ENCODE measurements at regions not wholly inside any gene's neighbourhood (a gene's known extent, or its start where the extent isn't known, plus 50 kb on each side); places are given as distances from the start of the nearest gene placed in this dataset.

DNA sequence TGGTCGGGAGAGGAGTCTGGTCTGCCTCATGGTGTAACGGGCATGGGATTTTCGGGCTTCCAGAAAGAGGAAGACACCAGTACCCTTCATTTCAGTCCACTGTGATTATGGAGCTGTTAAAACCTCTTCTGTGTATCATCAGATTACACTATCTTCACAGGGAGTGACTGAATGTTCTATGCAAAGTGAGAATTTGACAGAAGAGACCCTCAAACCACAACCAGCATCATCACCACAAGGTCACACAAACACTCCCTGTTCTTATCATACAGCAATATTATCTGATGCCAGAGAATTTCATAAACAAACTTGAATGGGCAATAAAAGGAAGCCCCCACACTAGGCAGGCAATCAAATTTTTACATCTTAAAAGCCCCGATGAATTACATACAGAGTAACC, 164.2 kb downstream of the PDGFRA start (continued):
- TF ChIP-seq FOXJ3 (CRISPR knock-in tag; IDR thresholded peaks at IDR 0.05) (no peak), POLR2AphosphoS5 (IDR thresholded peaks at IDR 0.05; ENCODE audit: low read depth, low read length) (no peak), FOXM1 (IDR thresholded peaks at IDR 0.05; ENCODE audit: low read depth) (no peak), SMC3 (IDR thresholded peaks at IDR 0.05; ENCODE audit: low read depth, low read length) (no peak), RAD21 (IDR thresholded peaks at IDR 0.05; ENCODE audit: low read length) (no peak), TCF12 (IDR thresholded peaks at IDR 0.05) (no peak), NRF1 (IDR thresholded peaks at IDR 0.05; ENCODE audit: low read depth, low read length) (no peak), EZH2phosphoT487 (IDR thresholded peaks at IDR 0.05; ENCODE audit: borderline replicate concordance, low read depth) (no peak)
- TF ChIP-seq, protein P1, sequence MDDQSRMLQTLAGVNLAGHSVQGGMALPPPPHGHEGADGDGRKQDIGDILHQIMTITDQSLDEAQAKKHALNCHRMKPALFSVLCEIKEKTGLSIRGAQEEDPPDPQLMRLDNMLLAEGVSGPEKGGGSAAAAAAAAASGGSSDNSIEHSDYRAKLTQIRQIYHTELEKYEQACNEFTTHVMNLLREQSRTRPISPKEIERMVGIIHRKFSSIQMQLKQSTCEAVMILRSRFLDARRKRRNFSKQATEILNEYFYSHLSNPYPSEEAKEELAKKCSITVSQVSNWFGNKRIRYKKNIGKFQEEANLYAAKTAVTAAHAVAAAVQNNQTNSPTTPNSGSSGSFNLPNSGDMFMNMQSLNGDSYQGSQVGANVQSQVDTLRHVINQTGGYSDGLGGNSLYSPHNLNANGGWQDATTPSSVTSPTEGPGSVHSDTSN (IDR thresholded peaks at IDR 0.05), result no peak

DNA sequence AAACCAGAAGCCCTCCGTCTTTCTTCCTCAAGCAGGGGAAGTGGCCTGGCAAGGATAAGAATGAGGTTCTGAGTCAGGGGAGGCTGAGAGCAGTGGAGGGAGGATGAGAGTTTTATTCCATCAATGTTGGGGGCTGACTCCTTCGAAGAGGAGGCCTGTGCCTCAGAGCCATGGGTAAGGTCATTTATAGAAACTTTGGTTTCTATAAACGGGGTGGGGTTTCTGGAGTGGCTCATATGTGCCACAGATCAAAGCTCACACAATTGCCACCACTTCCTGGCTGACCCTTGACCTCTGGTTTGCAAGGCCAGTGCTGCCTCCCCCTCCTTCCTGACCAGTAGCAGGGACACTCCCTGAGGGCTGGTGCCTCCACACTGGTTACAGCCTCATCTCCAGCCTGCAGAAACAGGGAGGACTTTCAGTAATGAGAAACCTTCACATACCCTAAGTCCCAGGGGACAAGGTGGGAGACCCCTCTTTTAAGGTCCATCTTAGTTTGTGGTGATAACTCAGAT, 166.0 kb downstream of the PDGFRA start:
- no peaks in the 10 kb centered on the region for H4K20me1 ChIP-seq (ENCODE audit: insufficient read depth)
- H3K36me3 ChIP-seq (replicated peaks in 1 of 2; ENCODE audit: control insufficient read depth in 1 of 2, insufficient read depth in 2 of 2, low read length in 1 of 2), result no peaks in the 10 kb centered on the region
- H3F3A ChIP-seq (replicated peaks; ENCODE audit: insufficient read depth), result no peaks in the 10 kb centered on the region
- H3K9ac ChIP-seq, result no peak overlapping the region
- H3K27me3 ChIP-seq (ENCODE audit: insufficient read depth), result no peaks in the 10 kb centered on the region; the same call in 1 of the 2 replicates
- ChIA-PET POLR2A (no interaction called here), CTCF (interaction anchor here (0.6 to 1.4 kb wide), 3 partner anchors 10 to 644 kb away, joined by 3 to 5 read pairs (median 3); no protein-coding TSS in a partner anchor)
- WGBS (ENCODE audit: low lambda C conversion rate), result 23% methylated on average over 3 of the region's 3 CpGs
- H3K27ac ChIP-seq (ENCODE audit: low read depth in 2 of 2, low read length in 1 of 2), result no peak overlapping the region
- no peaks in the 10 kb centered on the region for H3K9me2 ChIP-seq
- no peak overlapping the region for H2AFZ ChIP-seq (ENCODE audit: low read depth)
- no peak for DNase-seq
- no peak overlapping the region for H3K4me3 ChIP-seq (ENCODE audit: low read depth in 2 of 2, low read length in 1 of 2)
- H3K79me2 ChIP-seq (ENCODE audit: insufficient read depth), result no peaks in the 10 kb centered on the region
- no peaks in the 10 kb centered on the region for H3K9me3 ChIP-seq
- no peak overlapping the region for H3K4me2 ChIP-seq
- TF ChIP-seq RCOR1 (IDR thresholded peaks at IDR 0.05; ENCODE audit: low read length) (no peak), JUND (IDR thresholded peaks at IDR 0.05) (no peak), GATA2 (CRISPR knock-in tag; IDR thresholded peaks at IDR 0.05) (no peak), TEAD4 (IDR thresholded peaks at IDR 0.05; ENCODE audit: borderline replicate concordance, insufficient read depth) (no peak), EZH2phosphoT487 (IDR thresholded peaks at IDR 0.05; ENCODE audit: borderline replicate concordance, low read depth) (no peak), TAF1 (IDR thresholded peaks at IDR 0.05; ENCODE audit: borderline replicate concordance, low read depth, low read length) (no peak), CHD2 (IDR thresholded peaks at IDR 0.05; ENCODE audit: low read length, partially characterized antibody) (no peak), SMC3 (IDR thresholded peaks at IDR 0.05; ENCODE audit: low read depth, low read length) (no peak), GABPA (IDR thresholded peaks at IDR 0.05; ENCODE audit: low read depth) (no peak), SIN3A (IDR thresholded peaks at IDR 0.05; ENCODE audit: borderline replicate concordance, low read depth, low read length) (no peak)
- TF ChIP-seq, protein P2, sequence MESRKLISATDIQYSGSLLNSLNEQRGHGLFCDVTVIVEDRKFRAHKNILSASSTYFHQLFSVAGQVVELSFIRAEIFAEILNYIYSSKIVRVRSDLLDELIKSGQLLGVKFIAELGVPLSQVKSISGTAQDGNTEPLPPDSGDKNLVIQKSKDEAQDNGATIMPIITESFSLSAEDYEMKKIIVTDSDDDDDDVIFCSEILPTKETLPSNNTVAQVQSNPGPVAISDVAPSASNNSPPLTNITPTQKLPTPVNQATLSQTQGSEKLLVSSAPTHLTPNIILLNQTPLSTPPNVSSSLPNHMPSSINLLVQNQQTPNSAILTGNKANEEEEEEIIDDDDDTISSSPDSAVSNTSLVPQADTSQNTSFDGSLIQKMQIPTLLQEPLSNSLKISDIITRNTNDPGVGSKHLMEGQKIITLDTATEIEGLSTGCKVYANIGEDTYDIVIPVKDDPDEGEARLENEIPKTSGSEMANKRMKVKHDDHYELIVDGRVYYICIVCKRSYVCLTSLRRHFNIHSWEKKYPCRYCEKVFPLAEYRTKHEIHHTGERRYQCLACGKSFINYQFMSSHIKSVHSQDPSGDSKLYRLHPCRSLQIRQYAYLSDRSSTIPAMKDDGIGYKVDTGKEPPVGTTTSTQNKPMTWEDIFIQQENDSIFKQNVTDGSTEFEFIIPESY (IDR thresholded peaks at IDR 0.05; ENCODE audit: borderline replicate concordance, low read depth), result no peak
- TF ChIP-seq, protein P3, sequence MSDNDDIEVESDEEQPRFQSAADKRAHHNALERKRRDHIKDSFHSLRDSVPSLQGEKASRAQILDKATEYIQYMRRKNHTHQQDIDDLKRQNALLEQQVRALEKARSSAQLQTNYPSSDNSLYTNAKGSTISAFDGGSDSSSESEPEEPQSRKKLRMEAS (IDR thresholded peaks at IDR 0.05; ENCODE audit: low read depth), result no peak
- TF ChIP-seq, protein P4, sequence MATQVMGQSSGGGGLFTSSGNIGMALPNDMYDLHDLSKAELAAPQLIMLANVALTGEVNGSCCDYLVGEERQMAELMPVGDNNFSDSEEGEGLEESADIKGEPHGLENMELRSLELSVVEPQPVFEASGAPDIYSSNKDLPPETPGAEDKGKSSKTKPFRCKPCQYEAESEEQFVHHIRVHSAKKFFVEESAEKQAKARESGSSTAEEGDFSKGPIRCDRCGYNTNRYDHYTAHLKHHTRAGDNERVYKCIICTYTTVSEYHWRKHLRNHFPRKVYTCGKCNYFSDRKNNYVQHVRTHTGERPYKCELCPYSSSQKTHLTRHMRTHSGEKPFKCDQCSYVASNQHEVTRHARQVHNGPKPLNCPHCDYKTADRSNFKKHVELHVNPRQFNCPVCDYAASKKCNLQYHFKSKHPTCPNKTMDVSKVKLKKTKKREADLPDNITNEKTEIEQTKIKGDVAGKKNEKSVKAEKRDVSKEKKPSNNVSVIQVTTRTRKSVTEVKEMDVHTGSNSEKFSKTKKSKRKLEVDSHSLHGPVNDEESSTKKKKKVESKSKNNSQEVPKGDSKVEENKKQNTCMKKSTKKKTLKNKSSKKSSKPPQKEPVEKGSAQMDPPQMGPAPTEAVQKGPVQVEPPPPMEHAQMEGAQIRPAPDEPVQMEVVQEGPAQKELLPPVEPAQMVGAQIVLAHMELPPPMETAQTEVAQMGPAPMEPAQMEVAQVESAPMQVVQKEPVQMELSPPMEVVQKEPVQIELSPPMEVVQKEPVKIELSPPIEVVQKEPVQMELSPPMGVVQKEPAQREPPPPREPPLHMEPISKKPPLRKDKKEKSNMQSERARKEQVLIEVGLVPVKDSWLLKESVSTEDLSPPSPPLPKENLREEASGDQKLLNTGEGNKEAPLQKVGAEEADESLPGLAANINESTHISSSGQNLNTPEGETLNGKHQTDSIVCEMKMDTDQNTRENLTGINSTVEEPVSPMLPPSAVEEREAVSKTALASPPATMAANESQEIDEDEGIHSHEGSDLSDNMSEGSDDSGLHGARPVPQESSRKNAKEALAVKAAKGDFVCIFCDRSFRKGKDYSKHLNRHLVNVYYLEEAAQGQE (IDR thresholded peaks at IDR 0.05; ENCODE audit: low read depth, low read length), result no peak
- TF ChIP-seq, protein P5, sequence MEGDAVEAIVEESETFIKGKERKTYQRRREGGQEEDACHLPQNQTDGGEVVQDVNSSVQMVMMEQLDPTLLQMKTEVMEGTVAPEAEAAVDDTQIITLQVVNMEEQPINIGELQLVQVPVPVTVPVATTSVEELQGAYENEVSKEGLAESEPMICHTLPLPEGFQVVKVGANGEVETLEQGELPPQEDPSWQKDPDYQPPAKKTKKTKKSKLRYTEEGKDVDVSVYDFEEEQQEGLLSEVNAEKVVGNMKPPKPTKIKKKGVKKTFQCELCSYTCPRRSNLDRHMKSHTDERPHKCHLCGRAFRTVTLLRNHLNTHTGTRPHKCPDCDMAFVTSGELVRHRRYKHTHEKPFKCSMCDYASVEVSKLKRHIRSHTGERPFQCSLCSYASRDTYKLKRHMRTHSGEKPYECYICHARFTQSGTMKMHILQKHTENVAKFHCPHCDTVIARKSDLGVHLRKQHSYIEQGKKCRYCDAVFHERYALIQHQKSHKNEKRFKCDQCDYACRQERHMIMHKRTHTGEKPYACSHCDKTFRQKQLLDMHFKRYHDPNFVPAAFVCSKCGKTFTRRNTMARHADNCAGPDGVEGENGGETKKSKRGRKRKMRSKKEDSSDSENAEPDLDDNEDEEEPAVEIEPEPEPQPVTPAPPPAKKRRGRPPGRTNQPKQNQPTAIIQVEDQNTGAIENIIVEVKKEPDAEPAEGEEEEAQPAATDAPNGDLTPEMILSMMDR (IDR thresholded peaks at IDR 0.05), result no peak
- TF ChIP-seq, protein P6, sequence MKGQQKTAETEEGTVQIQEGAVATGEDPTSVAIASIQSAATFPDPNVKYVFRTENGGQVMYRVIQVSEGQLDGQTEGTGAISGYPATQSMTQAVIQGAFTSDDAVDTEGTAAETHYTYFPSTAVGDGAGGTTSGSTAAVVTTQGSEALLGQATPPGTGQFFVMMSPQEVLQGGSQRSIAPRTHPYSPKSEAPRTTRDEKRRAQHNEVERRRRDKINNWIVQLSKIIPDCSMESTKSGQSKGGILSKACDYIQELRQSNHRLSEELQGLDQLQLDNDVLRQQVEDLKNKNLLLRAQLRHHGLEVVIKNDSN (IDR thresholded peaks at IDR 0.05; ENCODE audit: borderline replicate concordance, low read depth), result no peak
- H3K4me1 ChIP-seq (ENCODE audit: control insufficient read depth in 1 of 2, insufficient read depth in 2 of 2, low read depth in 1 of 2, low read length in 1 of 2), result no peaks in the 10 kb centered on the region; a peak in 1 of 4 replicates
